B cell (primary cell): ENCODE measurements at regions not wholly inside any gene's neighbourhood (a gene's known extent, or its start where the extent isn't known, plus 50 kb on each side); places are given as distances from the start of the nearest gene placed in this dataset.

Source experiments
- ATAC-seq: fragments of 200-7000 bp; cut with Tn5 transposase; one replicate; pipeline ENCODE4 v1.10.0; 2021; ENCODE audit warnings: low read depth, mild to moderate bottlenecking, moderate number of reproducible peaks, moderate library complexity
- CTCF ChIA-PET: fragments of 350-600 bp; sonication (Branson Sonifier 250); formaldehyde crosslinking; loops from one replicate; lab custom pipeline; 2021; ENCODE audit warnings: antibody characterized with exemption, inconsistent platforms; lab: Charles Lee
- POLR2A ChIA-PET: fragments of 350-600 bp; sonication (Branson Sonifier 250); formaldehyde crosslinking; loops from one replicate; lab custom pipeline; 2021; ENCODE audit warnings: antibody characterized with exemption; lab: Charles Lee
- DNase-seq: peaks from one replicate; pipeline ENCODE4 v3.0.0; 2013
- H2AFZ ChIP-seq: 2 replicates; pipeline ENCODE4 v1.6.1; 2012; ENCODE audit warnings: mild to moderate bottlenecking, low read depth, low read length; ENCODE audit not compliant: insufficient read depth, poor library complexity, severe bottlenecking
- H3K27ac ChIP-seq, 2 donors: 1 replicate in 1 of 2; 2 replicates in 1 of 2; pipeline ENCODE4 v1.5.1; 2012 to 2013; ENCODE audit warnings: low read length in 2 of 2, mild to moderate bottlenecking in 2 of 2, moderate library complexity in 1 of 2
- H3K27me3 ChIP-seq, 4 experiments: fragments of 200-600 bp in 1 of 4; sonication (generic) in 1 of 4; replicated peaks in 1 of 4; 1 replicate in 2 of 4; 2 replicates in 2 of 4; pipeline versions ENCODE4 v1.6.1 to v1.7.0; 2013 to 2016; ENCODE audit warnings: low read length in 3 of 4, mild to moderate bottlenecking in 2 of 4, mixed read lengths in 1 of 4, moderate library complexity in 1 of 4; ENCODE audit not compliant: insufficient read depth in 4 of 4, control insufficient read depth in 3 of 4; ENCODE audit errors: control extremely low read depth in 1 of 4
- H3K36me3 ChIP-seq, 2 experiments: replicated peaks in 1 of 2; 1 replicate in 1 of 2; 2 replicates in 1 of 2; pipeline versions ENCODE4 v1.6.1 to v1.7.1; 2013; ENCODE audit warnings: low read length in 1 of 2; ENCODE audit not compliant: insufficient read depth in 2 of 2, control insufficient read depth in 1 of 2; ENCODE audit errors: control extremely low read depth in 1 of 2, extremely low read depth in 1 of 2
- H3K4me1 ChIP-seq, 2 donors: fragments of 200-600 bp in 1 of 2; sonication (generic) in 1 of 2; 1 replicate in 1 of 2; 2 replicates in 1 of 2; pipeline versions ENCODE4 v1.5.1 to v1.6.1; 2013 to 2017; ENCODE audit warnings: low read length in 2 of 2; ENCODE audit not compliant: control insufficient read depth in 2 of 2, insufficient read depth in 2 of 2
- H3K4me2 ChIP-seq: replicated peaks from 2 replicates; pipeline ENCODE3; 2012; ENCODE audit warnings: mild to moderate bottlenecking, low read depth, low read length; ENCODE audit not compliant: poor library complexity, severe bottlenecking
- H3K4me3 ChIP-seq, 5 experiments: fragments of 200-600 bp in 1 of 5; sonication (generic) in 1 of 5; 1 replicate in 3 of 5; 2 replicates in 2 of 5; pipeline versions ENCODE4 v1.5.1 to v1.7.0; 2011 to 2016; ENCODE audit warnings: low read length in 4 of 5, mild to moderate bottlenecking in 4 of 5, low read depth in 2 of 5, control low read depth in 1 of 5, moderate library complexity in 1 of 5; ENCODE audit not compliant: insufficient read depth in 1 of 5; ENCODE audit errors: control extremely low read depth in 1 of 5, extremely low read depth in 1 of 5
- H3K79me2 ChIP-seq: fragments of 200-600 bp; sonication (generic); one replicate; pipeline ENCODE4 v1.6.0; 2016; ENCODE audit warnings: low read length; ENCODE audit not compliant: control insufficient read depth, insufficient read depth
- H3K9ac ChIP-seq: fragments of 200-600 bp; sonication (generic); 2 replicates; pipeline ENCODE4 v1.6.1; 2017; ENCODE audit warnings: mild to moderate bottlenecking, low read length, moderate library complexity
- H3K9me3 ChIP-seq, 3 donors: one replicate each; pipeline versions ENCODE4 v1.6.1 to v1.7.1; 2013; ENCODE audit warnings: low read length in 2 of 3; ENCODE audit not compliant: control insufficient read depth in 2 of 3, insufficient read depth in 1 of 3; ENCODE audit errors: control extremely low read depth in 1 of 3
- H4K20me1 ChIP-seq: 2 replicates; pipeline ENCODE4 v1.6.0; 2012; ENCODE audit warnings: mild to moderate bottlenecking, low read length; ENCODE audit not compliant: insufficient read depth, control insufficient read depth, poor library complexity, severe bottlenecking
- H3K27ac Mint-ChIP-seq: one replicate; pipeline ENCODE4 v1.8.0; 2021; ENCODE audit warnings: mixed read lengths
- H3K27me3 Mint-ChIP-seq: one replicate; pipeline ENCODE4 v1.8.0; 2021; ENCODE audit warnings: mixed read lengths
- H3K4me1 Mint-ChIP-seq: one replicate; pipeline ENCODE4 v1.8.0; 2021; ENCODE audit warnings: mixed read lengths
- H3K4me3 Mint-ChIP-seq: one replicate; pipeline ENCODE4 v1.8.0; 2021; ENCODE audit warnings: mixed read lengths
- H3K9me3 Mint-ChIP-seq: one replicate; pipeline ENCODE4 v1.8.0; 2022; ENCODE audit warnings: mixed read lengths; ENCODE audit not compliant: insufficient read depth
- CTCF ChIP-seq: fragments of 200-600 bp; IDR thresholded peaks from one replicate; pipeline ENCODE4 v1.8.0; 2022; ENCODE audit warnings: antibody characterized with exemption, mild to moderate bottlenecking
- EZH2 ChIP-seq: IDR thresholded peaks from 2 replicates; pipeline ENCODE4 v1.6.1; 2012; ENCODE audit warnings: borderline replicate concordance, low read depth, mild to moderate bottlenecking, moderate library complexity, low read length; ENCODE audit not compliant: insufficient read depth, poor library complexity, severe bottlenecking
- WGBS: methylation state at CpG from one replicate; pipeline ENCODE4 v1.1.5; 2013; ENCODE audit warnings: missing lambda C conversion rate; ENCODE audit not compliant: insufficient coverage; 5-methylcytosine and 5-hydroxymethylcytosine counted together
- intact Hi-C: fragments of 100-400 bp; cut with micrococcal nuclease; formaldehyde crosslinking; loops from one replicate; pipeline ENCODE4 v1.10.0; 2022

GRCh38 chr10:20593649-20594048 lies 303.5 kb downstream of the NEBL start:
- intact Hi-C loops = no loop called here
- ChIA-PET CTCF (no interaction called here), POLR2A (no interaction called here)
- Mint-ChIP-seq H3K27me3 (no peaks in the 10 kb centered on the region), H3K27ac (no peak overlapping the region), H3K4me1 (no peaks in the 10 kb centered on the region), H3K9me3 (no peaks in the 10 kb centered on the region), H3K4me3 (no peak overlapping the region)
- no peaks in the 10 kb centered on the region for H3K4me1 ChIP-seq
- H3K9ac ChIP-seq = no peak overlapping the region
- peaks cover 0 to 2% (median 0%) of the 10 kb centered on the region in 3 donors for H3K9me3 ChIP-seq
- H3K4me2 ChIP-seq = no peak overlapping the region
- H4K20me1 ChIP-seq = no peaks in the 10 kb centered on the region
- WGBS = 60% methylated on average over 1 of the region's 3 CpGs
- H2AFZ ChIP-seq = no peak overlapping the region
- no peak for TF ChIP-seq EZH2
- no peak for TF ChIP-seq CTCF
- no peaks in the 10 kb centered on the region for H3K27me3 ChIP-seq
- H3K36me3 ChIP-seq = no peaks in the 10 kb centered on the region
- no peak overlapping the region for H3K27ac ChIP-seq
- no peaks in the 10 kb centered on the region for H3K79me2 ChIP-seq
- ATAC-seq = no peak
- DNase-seq = no peak
- H3K4me3 ChIP-seq = no peak overlapping the region

DNA sequence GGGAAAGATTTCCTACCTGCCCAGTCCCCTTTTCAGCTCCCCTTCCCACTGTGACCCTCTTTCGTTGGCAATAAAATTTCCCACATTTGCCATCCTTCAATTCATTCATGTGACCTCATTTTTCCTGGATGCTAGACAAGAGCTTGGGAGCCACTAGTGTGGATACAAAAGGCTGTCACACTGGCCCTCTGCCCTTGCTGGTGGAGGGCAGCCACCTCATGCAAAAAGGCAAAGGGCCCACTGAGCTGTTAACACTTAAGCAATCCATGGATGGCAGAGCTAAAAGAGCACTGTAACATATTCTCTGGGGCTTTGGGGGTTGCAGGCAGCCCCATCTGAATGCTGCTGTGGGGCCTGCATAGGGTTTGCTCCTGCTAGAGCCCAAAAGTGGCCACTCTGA lies 315.1 kb downstream of the NEBL start:
- ChIA-PET POLR2A (no interaction called here), CTCF (no interaction called here)
- Mint-ChIP-seq H3K4me3 (no peak overlapping the region), H3K9me3 (peaks cover 11% of the 10 kb centered on the region), H3K4me1 (no peaks in the 10 kb centered on the region), H3K27me3 (no peaks in the 10 kb centered on the region), H3K27ac (no peak overlapping the region)
- TF ChIP-seq CTCF = no peak
- no peak for TF ChIP-seq EZH2
- H3K9me3 ChIP-seq = peaks cover 0 to 12% (median 5%) of the 10 kb centered on the region in 3 donors
- no peaks in the 10 kb centered on the region for H4K20me1 ChIP-seq
- no peak overlapping the region for H3K4me2 ChIP-seq
- H3K79me2 ChIP-seq = no peaks in the 10 kb centered on the region
- no peak overlapping the region for H3K4me3 ChIP-seq
- ATAC-seq = no peak
- no peak overlapping the region for H3K9ac ChIP-seq
- no peak for DNase-seq
- H2AFZ ChIP-seq = no peak overlapping the region
- intact Hi-C loops = no loop called here
- no peak overlapping the region for H3K27ac ChIP-seq
- 88% methylated on average over 1 of the region's 1 CpG for WGBS
- no peaks in the 10 kb centered on the region for H3K27me3 ChIP-seq
- no peaks in the 10 kb centered on the region for H3K4me1 ChIP-seq
- no peaks in the 10 kb centered on the region for H3K36me3 ChIP-seq
